Fibroblast of the aortic adventitia (primary cell): ENCODE measurements at regions not wholly inside any gene's neighbourhood (a gene's known extent, or its start where the extent isn't known, plus 50 kb on each side); places are given as distances from the start of the nearest gene placed in this dataset.
A peak's percentile ranks its signal among the peaks of the same experiment; 100 is the strongest.

Experiments used
- DNase-seq: peaks from one replicate; pipeline ENCODE4 v3.0.0-alpha.2; 2010; ENCODE audit warnings: low read depth
- H3K4me3 ChIP-seq: 2 replicates; pipeline ENCODE4 v1.5.1; 2011; ENCODE audit warnings: low read depth, mild to moderate bottlenecking, control low read depth, low read length, moderate library complexity
- TF ChIP-seq, protein P1 (sequence below): IDR thresholded peaks from 2 replicates; pipeline ENCODE4 v1.5.1; 2011; ENCODE audit warnings: mild to moderate bottlenecking, low read length, control low read depth, inconsistent platforms; ENCODE audit not compliant: insufficient read depth

DNA sequence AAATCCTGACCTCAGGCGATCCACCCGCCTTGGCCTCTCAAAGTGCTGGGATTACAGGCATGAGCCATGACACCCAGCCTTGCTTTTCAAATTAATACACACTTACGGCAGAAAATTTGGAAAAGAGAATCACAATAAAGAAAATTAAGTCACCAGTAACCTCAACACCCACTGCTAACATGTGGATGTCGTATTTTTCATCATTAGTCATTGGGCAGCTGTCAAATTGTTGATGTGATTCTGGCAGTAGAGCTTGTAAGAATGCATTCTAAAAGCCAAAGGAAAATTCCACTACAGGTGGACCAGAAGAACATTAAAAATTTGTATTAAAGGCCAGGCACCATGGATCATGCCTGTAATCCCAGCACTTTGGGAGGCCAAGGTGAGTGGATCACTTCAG lies 237.3 kb upstream of the TUT7 start:
- peak; percentile 49 for DNase-seq
- TF ChIP-seq, protein P1, sequence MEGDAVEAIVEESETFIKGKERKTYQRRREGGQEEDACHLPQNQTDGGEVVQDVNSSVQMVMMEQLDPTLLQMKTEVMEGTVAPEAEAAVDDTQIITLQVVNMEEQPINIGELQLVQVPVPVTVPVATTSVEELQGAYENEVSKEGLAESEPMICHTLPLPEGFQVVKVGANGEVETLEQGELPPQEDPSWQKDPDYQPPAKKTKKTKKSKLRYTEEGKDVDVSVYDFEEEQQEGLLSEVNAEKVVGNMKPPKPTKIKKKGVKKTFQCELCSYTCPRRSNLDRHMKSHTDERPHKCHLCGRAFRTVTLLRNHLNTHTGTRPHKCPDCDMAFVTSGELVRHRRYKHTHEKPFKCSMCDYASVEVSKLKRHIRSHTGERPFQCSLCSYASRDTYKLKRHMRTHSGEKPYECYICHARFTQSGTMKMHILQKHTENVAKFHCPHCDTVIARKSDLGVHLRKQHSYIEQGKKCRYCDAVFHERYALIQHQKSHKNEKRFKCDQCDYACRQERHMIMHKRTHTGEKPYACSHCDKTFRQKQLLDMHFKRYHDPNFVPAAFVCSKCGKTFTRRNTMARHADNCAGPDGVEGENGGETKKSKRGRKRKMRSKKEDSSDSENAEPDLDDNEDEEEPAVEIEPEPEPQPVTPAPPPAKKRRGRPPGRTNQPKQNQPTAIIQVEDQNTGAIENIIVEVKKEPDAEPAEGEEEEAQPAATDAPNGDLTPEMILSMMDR: no peak
- no peak overlapping the region for H3K4me3 ChIP-seq

DNA sequence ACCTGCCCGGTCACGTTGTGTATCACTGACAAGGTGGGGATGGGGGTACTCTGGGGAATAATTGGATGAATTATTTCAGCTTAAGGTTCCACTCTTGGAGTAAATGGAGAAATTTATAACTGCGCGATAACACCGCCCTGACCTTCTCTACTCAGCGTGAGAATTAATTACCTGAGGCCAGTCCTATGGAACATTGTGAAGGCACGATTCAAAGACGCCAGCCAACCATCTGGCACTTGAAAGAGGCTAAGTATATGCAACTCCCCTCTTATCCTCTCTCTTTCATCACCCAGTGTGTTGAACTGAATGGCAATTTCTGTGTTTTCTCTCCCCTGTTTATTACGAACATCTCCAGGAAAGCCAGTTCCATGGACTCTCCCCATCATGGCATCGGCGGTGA lies 235.5 kb upstream of the TUT7 start:
- H3K4me3 ChIP-seq: no peak overlapping the region
- DNase-seq: no peak
- TF ChIP-seq, protein P1: no peak

DNA sequence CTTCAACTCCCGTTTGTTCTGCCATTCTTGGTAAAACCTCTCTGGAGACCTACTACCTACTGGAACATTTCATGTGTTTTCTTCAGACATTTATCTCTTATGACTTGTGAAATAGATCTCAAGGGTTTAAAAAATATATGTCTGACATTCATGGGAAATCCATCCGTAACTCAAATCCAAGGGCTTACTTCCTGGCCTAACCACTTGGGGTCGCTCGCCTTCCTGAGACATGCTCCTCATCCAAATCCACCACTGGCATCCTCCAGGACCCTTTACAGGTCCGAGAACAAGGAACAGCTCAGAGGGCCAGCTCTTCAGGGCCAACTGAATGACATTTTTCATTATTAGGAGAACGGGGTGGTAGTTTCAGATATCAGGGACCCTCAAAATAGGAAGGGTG lies 235.1 kb upstream of the TUT7 start:
- H3K4me3 ChIP-seq: no peak overlapping the region
- no peak for DNase-seq
- TF ChIP-seq, protein P1: no peak

DNA sequence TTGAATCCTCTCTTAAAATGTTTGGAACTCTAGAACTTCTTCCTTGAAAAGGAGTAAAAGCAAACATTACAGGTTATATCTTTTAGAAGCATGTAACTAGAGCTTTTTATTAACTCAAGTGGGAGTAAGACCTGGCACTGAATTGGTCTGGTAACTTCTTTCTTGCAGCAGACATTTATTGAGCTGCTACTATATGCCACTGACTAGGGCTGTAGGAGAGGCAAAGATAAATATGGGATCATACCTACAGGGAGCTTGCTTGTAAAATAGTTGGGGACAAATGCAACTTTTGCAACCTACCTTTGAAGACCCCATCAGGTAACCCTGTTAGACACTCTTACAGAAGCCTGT lies 231.9 kb upstream of the TUT7 start:
- TF ChIP-seq, protein P1: no peak
- DNase-seq: no peak
- H3K4me3 ChIP-seq: no peak overlapping the region

DNA sequence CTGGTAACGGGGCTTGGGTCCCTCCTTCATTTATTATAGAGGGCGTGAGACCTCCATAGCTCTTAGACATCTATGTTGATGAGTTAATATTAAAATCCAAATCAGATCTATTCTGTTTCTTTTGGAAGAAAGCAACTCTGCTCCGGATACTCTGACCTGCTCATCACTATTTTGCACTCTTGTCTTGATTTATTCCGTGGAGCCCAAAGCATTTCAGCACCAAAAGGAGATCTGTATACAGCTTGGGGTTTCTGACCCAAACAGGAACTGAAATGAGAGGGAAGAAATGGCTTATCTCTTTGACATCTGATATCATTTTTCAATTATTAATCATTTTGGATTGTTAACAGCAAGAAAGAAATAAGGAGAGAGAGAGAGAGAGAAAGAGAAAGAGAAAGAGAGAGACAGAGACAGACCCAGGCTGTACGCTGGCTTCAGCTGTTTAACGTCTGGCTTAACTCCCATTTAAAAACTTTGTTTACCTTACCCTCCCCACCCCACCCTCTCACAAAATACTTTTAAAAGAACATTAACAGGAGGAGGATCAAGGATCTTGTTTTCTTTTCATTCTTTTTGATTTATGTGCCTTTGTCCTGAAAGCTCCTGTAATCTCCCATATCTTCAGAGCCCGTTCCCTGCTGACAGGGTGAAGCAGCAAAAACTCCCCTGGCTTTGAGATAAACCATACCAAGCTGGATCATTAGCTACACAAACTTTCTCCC lies 231.4 kb upstream of the TUT7 start:
- peak overlapping the region; percentile 40 for H3K4me3 ChIP-seq
- TF ChIP-seq, protein P1: no peak
- DNase-seq: peak; percentile 79

DNA sequence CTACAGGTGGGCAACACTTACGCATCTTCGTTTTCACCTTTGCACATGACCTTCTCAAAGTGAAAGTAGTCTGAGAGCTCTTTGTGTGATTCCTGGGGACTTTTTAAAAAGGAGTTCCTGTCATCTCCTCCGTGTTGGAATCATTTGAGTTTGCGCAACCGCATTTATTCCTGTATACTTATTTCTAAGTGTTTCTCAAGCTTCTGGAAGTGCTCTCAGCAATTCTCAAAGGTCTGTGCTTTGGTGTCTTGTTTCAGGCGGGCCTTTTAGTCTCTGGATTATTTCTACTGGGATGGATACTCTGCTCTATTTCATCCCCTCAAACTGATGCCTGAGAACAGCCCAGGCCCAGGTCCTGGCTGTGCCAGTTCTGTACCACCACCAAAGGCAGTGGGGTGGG lies 226.5 kb upstream of the TUT7 start:
- TF ChIP-seq, protein P1: no peak
- DNase-seq: peak; percentile 43
- H3K4me3 ChIP-seq: no peak overlapping the region

DNA sequence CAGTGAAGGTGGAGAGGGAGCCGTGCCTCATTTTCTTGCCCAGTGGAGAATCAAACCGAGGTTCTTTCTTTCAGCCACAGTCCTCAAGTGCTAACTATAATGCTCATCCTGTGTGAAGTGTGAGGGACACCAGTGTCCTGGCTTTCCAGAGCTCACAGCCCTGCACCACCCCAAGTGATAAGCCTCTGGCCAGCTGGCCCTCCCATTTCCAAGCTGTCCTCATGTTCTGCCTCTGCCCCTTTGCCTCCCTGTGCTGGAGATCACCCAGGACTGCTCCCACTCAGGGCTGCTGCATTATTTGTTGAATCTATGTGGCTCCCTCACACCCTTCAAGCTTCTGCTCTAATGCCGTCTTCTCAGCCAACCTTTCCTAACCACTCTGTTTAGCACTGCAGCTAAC lies 224.5 kb upstream of the TUT7 start:
- H3K4me3 ChIP-seq: no peak overlapping the region
- no peak for DNase-seq
- TF ChIP-seq, protein P1: no peak
